OCI-LY1 (cell line): ENCODE measurements at regions not wholly inside any gene's neighbourhood (a gene's known extent, or its start where the extent isn't known, plus 50 kb on each side); places are given as distances from the start of the nearest gene placed in this dataset.

Source experiments
- CTCF ChIP-seq: fragments of 200-600 bp; sonication (generic), shearing (Covaris generic); IDR thresholded peaks from 2 replicates; pipeline ENCODE4 v1.5.1; 2017; ENCODE audit warnings: mild to moderate bottlenecking, antibody characterized with exemption, low read length, moderate library complexity, mixed read lengths
- EZH2 ChIP-seq: fragments of 200-600 bp; sonication (generic), shearing (Covaris generic); IDR thresholded peaks from 2 replicates; pipeline ENCODE4 v1.8.0; 2017; ENCODE audit warnings: borderline replicate concordance, mixed run types, mild to moderate bottlenecking, antibody characterized with exemption, low read length, moderate library complexity, mixed read lengths

GRCh38 chr16:59478838-59479237 lies 744.7 kb upstream of the GOT2 start:
- TF ChIP-seq CTCF: no peak
- TF ChIP-seq EZH2: no peak
